HL-60 (cell line): ENCODE measurements at regions not wholly inside any gene's neighbourhood (a gene's known extent, or its start where the extent isn't known, plus 50 kb on each side); places are given as distances from the start of the nearest gene placed in this dataset.

Experiments
- CTCF ChIP-seq: IDR thresholded peaks from one replicate; pipeline ENCODE4 v1.5.1; 2011; ENCODE audit warnings: low read length, control low read depth, inconsistent platforms; ENCODE audit not compliant: insufficient read depth
- GABPA ChIP-seq: IDR thresholded peaks from 2 replicates; pipeline ENCODE4 v1.6.1; 2012; ENCODE audit warnings: low read depth
- POLR2AphosphoS5 ChIP-seq: IDR thresholded peaks from 2 replicates; pipeline ENCODE4 v1.6.1; 2012; ENCODE audit warnings: low read depth
- REST ChIP-seq: IDR thresholded peaks from 2 replicates; pipeline ENCODE4 v1.6.1; 2012; ENCODE audit warnings: low read depth; ENCODE audit not compliant: insufficient replicate concordance
- SPI1 ChIP-seq: IDR thresholded peaks from 2 replicates; pipeline ENCODE4 v1.6.1; 2012; ENCODE audit warnings: low read depth, mild to moderate bottlenecking, borderline replicate concordance

GRCh38 chr17:77693301-77693700, 265.2 kb upstream of the TNRC6C start:
- TF ChIP-seq CTCF (no peak), POLR2AphosphoS5 (no peak), GABPA (no peak), REST (no peak), SPI1 (no peak)
